ENCODE measurements at regions not wholly inside any gene's neighbourhood (a gene's known extent, or its start where the extent isn't known, plus 50 kb on each side); places are given as distances from the start of the nearest gene placed in this dataset.

GRCh38 chr2:234546770-234547169 lies 49.9 kb upstream of the ARL4C start:
- TF ChIP-seq, protein P1, sequence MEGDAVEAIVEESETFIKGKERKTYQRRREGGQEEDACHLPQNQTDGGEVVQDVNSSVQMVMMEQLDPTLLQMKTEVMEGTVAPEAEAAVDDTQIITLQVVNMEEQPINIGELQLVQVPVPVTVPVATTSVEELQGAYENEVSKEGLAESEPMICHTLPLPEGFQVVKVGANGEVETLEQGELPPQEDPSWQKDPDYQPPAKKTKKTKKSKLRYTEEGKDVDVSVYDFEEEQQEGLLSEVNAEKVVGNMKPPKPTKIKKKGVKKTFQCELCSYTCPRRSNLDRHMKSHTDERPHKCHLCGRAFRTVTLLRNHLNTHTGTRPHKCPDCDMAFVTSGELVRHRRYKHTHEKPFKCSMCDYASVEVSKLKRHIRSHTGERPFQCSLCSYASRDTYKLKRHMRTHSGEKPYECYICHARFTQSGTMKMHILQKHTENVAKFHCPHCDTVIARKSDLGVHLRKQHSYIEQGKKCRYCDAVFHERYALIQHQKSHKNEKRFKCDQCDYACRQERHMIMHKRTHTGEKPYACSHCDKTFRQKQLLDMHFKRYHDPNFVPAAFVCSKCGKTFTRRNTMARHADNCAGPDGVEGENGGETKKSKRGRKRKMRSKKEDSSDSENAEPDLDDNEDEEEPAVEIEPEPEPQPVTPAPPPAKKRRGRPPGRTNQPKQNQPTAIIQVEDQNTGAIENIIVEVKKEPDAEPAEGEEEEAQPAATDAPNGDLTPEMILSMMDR (IDR thresholded peaks at IDR 0.05) = no peak
- TF ChIP-seq POLR2A (IDR thresholded peaks at IDR 0.05) = no peak

Data from lower leg skin (tissue), 3 donors.